ENCODE measurements at regions not wholly inside any gene's neighbourhood (a gene's known extent, or its start where the extent isn't known, plus 50 kb on each side); places are given as distances from the start of the nearest gene placed in this dataset.

GRCh38 chr2:15997728-15998280, 57.5 kb downstream of the MYCN start (continued):
- TF ChIP-seq, protein P1, sequence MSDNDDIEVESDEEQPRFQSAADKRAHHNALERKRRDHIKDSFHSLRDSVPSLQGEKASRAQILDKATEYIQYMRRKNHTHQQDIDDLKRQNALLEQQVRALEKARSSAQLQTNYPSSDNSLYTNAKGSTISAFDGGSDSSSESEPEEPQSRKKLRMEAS (IDR thresholded peaks at IDR 0.05), result no peak
- TF ChIP-seq, protein P2, sequence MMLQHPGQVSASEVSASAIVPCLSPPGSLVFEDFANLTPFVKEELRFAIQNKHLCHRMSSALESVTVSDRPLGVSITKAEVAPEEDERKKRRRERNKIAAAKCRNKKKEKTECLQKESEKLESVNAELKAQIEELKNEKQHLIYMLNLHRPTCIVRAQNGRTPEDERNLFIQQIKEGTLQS (IDR thresholded peaks at IDR 0.05; ENCODE audit: insufficient read depth, low read depth, low read length), result no peak
- TF ChIP-seq SIRT6 (IDR thresholded peaks at IDR 0.05; ENCODE audit: low read length) (no peak), RFX5 (IDR thresholded peaks at IDR 0.05; ENCODE audit: borderline replicate concordance, low read depth, low read length) (no peak), CHD1 (IDR thresholded peaks at IDR 0.05; ENCODE audit: low read depth, low read length) (no peak), POLR2A (IDR thresholded peaks at IDR 0.05; ENCODE audit: control extremely low read depth in 1 of 2, low read depth in 2 of 2, low read length in 2 of 2) (no peak)

Data from H1 (cell line).